Ascending aorta (tissue), 2 donors: ENCODE measurements at regions not wholly inside any gene's neighbourhood (a gene's known extent, or its start where the extent isn't known, plus 50 kb on each side); places are given as distances from the start of the nearest gene placed in this dataset.

Source experiments
- DNase-seq, 2 donors: peaks; one replicate each; pipeline ENCODE4 v3.0.0-alpha.2; 2019; ENCODE audit warnings: low spot score in 2 of 2
- H3K27ac ChIP-seq, 2 donors: fragments of 200-600 bp; sonication (generic); one replicate each; pipeline ENCODE4 v1.5.1; 2016 to 2017; ENCODE audit warnings: mild to moderate bottlenecking in 1 of 2
- H3K27me3 ChIP-seq: fragments of 200-600 bp; sonication (generic); one replicate; pipeline ENCODE4 v1.5.1; 2017
- H3K36me3 ChIP-seq, 2 donors: fragments of 200-600 bp; sonication (generic); one replicate each; pipeline ENCODE4 v1.5.1; 2016
- H3K4me1 ChIP-seq, 2 donors: fragments of 200-600 bp; sonication (generic); one replicate each; pipeline ENCODE4 v1.5.1; 2016 to 2017; ENCODE audit warnings: mild to moderate bottlenecking in 1 of 2
- H3K4me3 ChIP-seq, 2 donors: fragments of 200-600 bp; sonication (generic); one replicate each; pipeline ENCODE4 v1.5.1; 2016 to 2017; ENCODE audit warnings: mild to moderate bottlenecking in 1 of 2
- H3K9me3 ChIP-seq, 2 donors: fragments of 200-600 bp; sonication (generic); one replicate each; pipeline ENCODE4 v1.5.1; 2016
- CTCF ChIP-seq, 3 experiments: fragments of 200-600 bp in 2 of 3; fragments of 450-650 bp in 1 of 3; sonication (generic) in 2 of 3; IDR thresholded peaks; one replicate each; pipeline ENCODE4 v1.5.1; 2016 to 2019; ENCODE audit warnings: antibody characterized with exemption in 3 of 3, mild to moderate bottlenecking in 1 of 3, moderate library complexity in 1 of 3
- intact Hi-C: fragments of 100-400 bp; cut with DNase I; formaldehyde crosslinking; loops from one replicate; pipeline ENCODE4 v1.15.1; 2023

DNA sequence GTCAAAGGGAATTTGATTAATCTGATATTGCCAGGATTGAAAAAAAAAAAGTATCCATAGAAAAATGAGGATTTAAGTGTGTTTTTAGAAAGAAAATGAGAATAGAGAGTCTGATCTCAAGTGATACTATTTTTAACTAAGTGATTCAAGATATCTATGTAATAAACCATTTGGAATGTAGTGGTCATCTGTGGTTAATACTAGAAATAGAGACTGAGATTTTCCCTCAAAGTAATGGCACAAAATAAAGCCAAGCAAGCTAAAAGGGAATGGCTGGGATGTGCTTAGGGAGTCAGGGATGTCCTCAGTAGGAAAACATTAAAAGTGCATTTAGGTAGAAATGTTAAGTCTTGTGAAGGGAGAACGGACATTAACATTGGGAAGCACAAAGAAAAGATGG lies 90.6 kb downstream of the FBXO4 start:
- H3K4me3 ChIP-seq, result no peak overlapping the region
- no peak for DNase-seq
- TF ChIP-seq CTCF (IDR thresholded peaks at IDR 0.05), result no peak
- H3K36me3 ChIP-seq, result no peaks in the 10 kb centered on the region
- intact Hi-C loops, result no loop called here
- H3K27me3 ChIP-seq, result no peaks in the 10 kb centered on the region
- H3K27ac ChIP-seq, result no peak overlapping the region
- H3K9me3 ChIP-seq, result no peaks in the 10 kb centered on the region
- H3K4me1 ChIP-seq, result peaks cover 0 to 3% of the 10 kb centered on the region in 2 donors

DNA sequence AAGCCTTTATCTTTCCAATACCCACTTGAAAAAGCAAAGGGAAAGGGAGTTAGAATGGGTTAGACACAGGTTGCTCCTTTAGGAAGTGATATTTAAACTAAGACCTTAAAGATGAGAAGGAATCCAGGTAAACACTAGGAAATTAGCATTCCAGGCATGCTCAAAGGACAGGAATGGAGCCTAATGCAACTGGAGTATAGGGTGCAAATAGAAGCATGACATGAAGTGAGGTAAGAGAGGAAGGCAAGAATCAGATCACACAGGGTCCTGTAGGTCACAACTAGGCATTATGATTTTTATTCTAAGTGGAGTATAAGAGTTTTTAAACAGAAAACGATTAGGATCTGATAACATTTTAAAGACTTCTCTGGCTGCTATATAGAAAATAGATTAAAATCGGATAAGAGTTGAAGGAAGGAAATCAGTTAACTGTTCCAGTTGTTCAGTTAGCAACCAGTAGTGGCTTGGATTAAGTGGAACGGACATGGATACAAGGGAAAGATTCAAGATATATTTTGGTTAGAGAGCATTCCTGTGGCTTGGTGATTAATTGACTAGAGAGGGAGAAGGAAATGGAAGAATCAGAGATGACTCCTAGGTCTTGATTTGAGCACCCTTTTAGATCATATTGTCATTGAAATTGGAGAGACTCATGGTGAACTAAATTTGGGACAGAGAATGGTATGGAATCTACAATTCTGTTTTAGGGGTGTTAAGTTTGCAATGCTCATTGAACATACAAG lies 95.9 kb downstream of the FBXO4 start:
- no peak for DNase-seq

DNA sequence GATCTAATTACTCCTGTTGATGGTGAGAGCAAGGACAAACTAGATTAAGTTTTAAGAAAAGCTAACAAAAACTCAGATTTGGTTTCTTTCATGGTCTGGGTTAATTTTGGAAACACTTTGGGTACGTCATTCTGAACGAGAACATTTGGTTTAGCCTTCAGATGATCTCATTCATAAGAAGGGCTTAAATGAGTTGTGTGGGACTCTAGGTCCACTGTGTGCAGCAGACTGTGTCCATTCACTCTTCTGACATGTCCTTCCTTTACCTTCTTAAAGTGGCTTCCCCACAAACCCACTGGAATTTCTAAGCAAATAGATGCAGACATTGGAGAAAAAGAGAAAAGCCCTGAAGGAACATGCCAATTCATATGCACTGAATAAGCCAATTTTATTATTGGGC lies 96.8 kb downstream of the FBXO4 start:
- no peak for TF ChIP-seq CTCF (IDR thresholded peaks at IDR 0.05)
- Histone ChIP-seq H3K4me3 (no peak overlapping the region), H3K9me3 (no peaks in the 10 kb centered on the region), H3K4me1 (no peaks in the 10 kb centered on the region), H3K27ac (no peak overlapping the region), H3K36me3 (no peaks in the 10 kb centered on the region), H3K27me3 (no peaks in the 10 kb centered on the region)
- no peak for DNase-seq
- intact Hi-C loops, result no loop called here

More for the DNA sequence above, 95.9 kb downstream of the FBXO4 start:
- no peak overlapping the region for H3K4me3 ChIP-seq
- peaks cover 0 to under 1% of the 10 kb centered on the region in 2 donors for H3K4me1 ChIP-seq
- no peaks in the 10 kb centered on the region for H3K9me3 ChIP-seq
- no peak for TF ChIP-seq CTCF (IDR thresholded peaks at IDR 0.05)
- H3K27ac ChIP-seq, result no peak overlapping the region
- H3K27me3 ChIP-seq, result no peaks in the 10 kb centered on the region
- H3K36me3 ChIP-seq, result no peaks in the 10 kb centered on the region
- intact Hi-C loops, result no loop called here

GRCh38 chr5:42022383-42022972 lies 97.4 kb downstream of the FBXO4 start:
- H3K27me3 ChIP-seq, result no peaks in the 10 kb centered on the region
- no peaks in the 10 kb centered on the region for H3K9me3 ChIP-seq
- H3K4me3 ChIP-seq, result no peak overlapping the region
- TF ChIP-seq CTCF (IDR thresholded peaks at IDR 0.05), result no peak
- no peak for DNase-seq
- no peaks in the 10 kb centered on the region for H3K4me1 ChIP-seq
- H3K36me3 ChIP-seq, result no peaks in the 10 kb centered on the region
- H3K27ac ChIP-seq, result no peak overlapping the region
- intact Hi-C loops, result no loop called here

DNA sequence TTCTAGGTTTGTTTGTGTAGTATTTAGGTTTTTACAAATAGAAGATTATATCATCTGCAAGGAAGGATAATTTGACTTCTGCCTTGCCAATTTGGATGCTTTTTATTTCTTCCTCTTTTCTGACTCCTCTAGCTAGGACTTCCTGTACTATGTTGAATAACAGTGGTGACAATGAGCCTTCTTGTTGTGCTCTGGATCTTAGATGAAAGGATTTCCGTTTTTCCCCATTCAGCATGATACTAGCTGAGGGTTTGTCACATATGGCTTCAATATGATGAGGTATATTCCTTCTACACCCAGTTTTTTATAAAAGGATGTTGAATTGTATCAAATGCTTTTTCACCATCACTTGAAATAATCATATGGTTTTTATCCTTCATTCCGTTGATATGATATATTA lies 101.4 kb downstream of the FBXO4 start:
- no peak for DNase-seq

More for the DNA sequence above, 101.4 kb downstream of the FBXO4 start:
- H3K4me1 ChIP-seq, result no peaks in the 10 kb centered on the region
- H3K4me3 ChIP-seq, result no peak overlapping the region
- no peaks in the 10 kb centered on the region for H3K36me3 ChIP-seq
- no peaks in the 10 kb centered on the region for H3K9me3 ChIP-seq
- H3K27ac ChIP-seq, result no peak overlapping the region
- intact Hi-C loops, result no loop called here
- no peak for TF ChIP-seq CTCF (IDR thresholded peaks at IDR 0.05)
- no peaks in the 10 kb centered on the region for H3K27me3 ChIP-seq
